Gastrocnemius medialis (tissue), 4 donors: ENCODE measurements at regions not wholly inside any gene's neighbourhood (a gene's known extent, or its start where the extent isn't known, plus 50 kb on each side); places are given as distances from the start of the nearest gene placed in this dataset.

ENCODE experiments used
- CTCF ChIP-seq, 5 experiments: fragments of 450-650 bp in 3 of 5; fragments of 200-600 bp in 2 of 5; sonication (generic) in 2 of 5; IDR thresholded peaks in 4 of 5; conservative IDR thresholded peaks in 1 of 5; 1 replicate in 4 of 5; 2 replicates in 1 of 5; pipeline ENCODE4 v1.5.1; 2016 to 2019; ENCODE audit warnings: antibody characterized with exemption in 5 of 5, mild to moderate bottlenecking in 3 of 5, moderate library complexity in 3 of 5
- POLR2A ChIP-seq, 2 donors: fragments of 450-650 bp; IDR thresholded peaks; one replicate each; pipeline ENCODE4 v1.6.1; 2017; ENCODE audit warnings: antibody characterized with exemption in 2 of 2, mild to moderate bottlenecking in 2 of 2, moderate library complexity in 2 of 2

- TF ChIP-seq CTCF (IDR thresholded peaks at IDR 0.05 in 4 of 5, conservative IDR thresholded peaks at IDR 0.05 in 1 of 5) (no peak), POLR2A (IDR thresholded peaks at IDR 0.05) (no peak)
These were observed 360.8 kb upstream of the NEGR1 start for GRCh38 chr1:72643142-72643541.
